ENCODE measurements at regions not wholly inside any gene's neighbourhood (a gene's known extent, or its start where the extent isn't known, plus 50 kb on each side); places are given as distances from the start of the nearest gene placed in this dataset.

GRCh38 chr13:84999252-84999651 is 800.0 kb downstream of the SLITRK6 start (continued):
- TF ChIP-seq GTF2I (CRISPR knock-in tag; conservative IDR thresholded peaks at IDR 0.05) (no peak), ZNF671 (CRISPR knock-in tag; IDR thresholded peaks at IDR 0.05) (no peak)

- CTCF ChIA-PET, result no interaction called here
- Mint-ChIP-seq H3K36me3 (no peaks in the 10 kb centered on the region), H3K27me3 (ENCODE audit: low read depth) (no peaks in the 10 kb centered on the region), H3K4me3 (no peak overlapping the region), H3K4me1 (no peaks in the 10 kb centered on the region), H3K27ac (no peak overlapping the region), H3K9me3 (no peaks in the 10 kb centered on the region)
- ATAC-seq (no peak), DNase-seq (ENCODE audit: low spot score) (no peak)
- TF ChIP-seq, protein P1, sequence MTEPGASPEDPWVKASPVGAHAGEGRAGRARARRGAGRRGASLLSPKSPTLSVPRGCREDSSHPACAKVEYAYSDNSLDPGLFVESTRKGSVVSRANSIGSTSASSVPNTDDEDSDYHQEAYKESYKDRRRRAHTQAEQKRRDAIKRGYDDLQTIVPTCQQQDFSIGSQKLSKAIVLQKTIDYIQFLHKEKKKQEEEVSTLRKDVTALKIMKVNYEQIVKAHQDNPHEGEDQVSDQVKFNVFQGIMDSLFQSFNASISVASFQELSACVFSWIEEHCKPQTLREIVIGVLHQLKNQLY (CRISPR knock-in tag; IDR thresholded peaks at IDR 0.05), result no peak
- no peak for TF ChIP-seq ZNF232 (CRISPR knock-in tag; IDR thresholded peaks at IDR 0.05)
- no peak for TF ChIP-seq CTCF (IDR thresholded peaks at IDR 0.05)
- TF ChIP-seq ZNF317 (CRISPR knock-in tag; IDR thresholded peaks at IDR 0.05; ENCODE audit: borderline replicate concordance, low read depth), result no peak
- POLR2A ChIA-PET, result no interaction called here
Measured at GRCh38 chr13:84998681-84999080, 800.5 kb downstream of the SLITRK6 start.

DNA sequence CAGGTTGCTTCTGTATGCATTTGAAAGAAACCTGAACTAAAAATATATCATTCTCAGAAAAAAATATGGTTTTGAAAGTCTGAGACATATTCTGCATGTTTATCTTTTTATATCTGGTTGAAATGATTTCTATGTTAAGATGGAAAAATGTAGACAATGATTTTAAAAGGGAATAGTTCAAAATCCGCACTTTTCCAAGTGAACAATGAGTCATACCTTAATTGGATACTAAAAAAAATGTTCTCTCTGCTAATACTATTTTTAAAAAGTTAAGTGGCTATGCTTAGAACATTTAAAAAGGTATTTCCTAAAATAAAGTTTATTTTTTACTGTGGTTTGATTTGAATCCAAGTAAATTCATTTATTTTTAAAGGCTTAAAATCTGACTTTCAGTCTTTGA is 801.4 kb downstream of the SLITRK6 start:
- H3K4me1 Mint-ChIP-seq, result no peaks in the 10 kb centered on the region
- DNase-seq (ENCODE audit: low spot score), result no peak
- no peak overlapping the region for H3K4me3 Mint-ChIP-seq
- no peak overlapping the region for H3K27ac Mint-ChIP-seq
- ChIA-PET POLR2A (no interaction called here), CTCF (no interaction called here)
- no peak for ATAC-seq
- no peaks in the 10 kb centered on the region for H3K27me3 Mint-ChIP-seq (ENCODE audit: low read depth)
- H3K9me3 Mint-ChIP-seq, result no peaks in the 10 kb centered on the region
- H3K36me3 Mint-ChIP-seq, result no peaks in the 10 kb centered on the region
- no peak for TF ChIP-seq ZNF121 (CRISPR knock-in tag; IDR thresholded peaks at IDR 0.05)
- no peak for TF ChIP-seq MAX (CRISPR knock-in tag; IDR thresholded peaks at IDR 0.05)
- TF ChIP-seq OVOL2 (CRISPR knock-in tag; IDR thresholded peaks at IDR 0.05; ENCODE audit: borderline replicate concordance), result no peak
- TF ChIP-seq, protein P2, sequence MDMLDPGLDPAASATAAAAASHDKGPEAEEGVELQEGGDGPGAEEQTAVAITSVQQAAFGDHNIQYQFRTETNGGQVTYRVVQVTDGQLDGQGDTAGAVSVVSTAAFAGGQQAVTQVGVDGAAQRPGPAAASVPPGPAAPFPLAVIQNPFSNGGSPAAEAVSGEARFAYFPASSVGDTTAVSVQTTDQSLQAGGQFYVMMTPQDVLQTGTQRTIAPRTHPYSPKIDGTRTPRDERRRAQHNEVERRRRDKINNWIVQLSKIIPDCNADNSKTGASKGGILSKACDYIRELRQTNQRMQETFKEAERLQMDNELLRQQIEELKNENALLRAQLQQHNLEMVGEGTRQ (CRISPR knock-in tag; IDR thresholded peaks at IDR 0.05), result no peak
- no peak for TF ChIP-seq NFATC4 (CRISPR knock-in tag; IDR thresholded peaks at IDR 0.05)
- TF ChIP-seq, protein P3, sequence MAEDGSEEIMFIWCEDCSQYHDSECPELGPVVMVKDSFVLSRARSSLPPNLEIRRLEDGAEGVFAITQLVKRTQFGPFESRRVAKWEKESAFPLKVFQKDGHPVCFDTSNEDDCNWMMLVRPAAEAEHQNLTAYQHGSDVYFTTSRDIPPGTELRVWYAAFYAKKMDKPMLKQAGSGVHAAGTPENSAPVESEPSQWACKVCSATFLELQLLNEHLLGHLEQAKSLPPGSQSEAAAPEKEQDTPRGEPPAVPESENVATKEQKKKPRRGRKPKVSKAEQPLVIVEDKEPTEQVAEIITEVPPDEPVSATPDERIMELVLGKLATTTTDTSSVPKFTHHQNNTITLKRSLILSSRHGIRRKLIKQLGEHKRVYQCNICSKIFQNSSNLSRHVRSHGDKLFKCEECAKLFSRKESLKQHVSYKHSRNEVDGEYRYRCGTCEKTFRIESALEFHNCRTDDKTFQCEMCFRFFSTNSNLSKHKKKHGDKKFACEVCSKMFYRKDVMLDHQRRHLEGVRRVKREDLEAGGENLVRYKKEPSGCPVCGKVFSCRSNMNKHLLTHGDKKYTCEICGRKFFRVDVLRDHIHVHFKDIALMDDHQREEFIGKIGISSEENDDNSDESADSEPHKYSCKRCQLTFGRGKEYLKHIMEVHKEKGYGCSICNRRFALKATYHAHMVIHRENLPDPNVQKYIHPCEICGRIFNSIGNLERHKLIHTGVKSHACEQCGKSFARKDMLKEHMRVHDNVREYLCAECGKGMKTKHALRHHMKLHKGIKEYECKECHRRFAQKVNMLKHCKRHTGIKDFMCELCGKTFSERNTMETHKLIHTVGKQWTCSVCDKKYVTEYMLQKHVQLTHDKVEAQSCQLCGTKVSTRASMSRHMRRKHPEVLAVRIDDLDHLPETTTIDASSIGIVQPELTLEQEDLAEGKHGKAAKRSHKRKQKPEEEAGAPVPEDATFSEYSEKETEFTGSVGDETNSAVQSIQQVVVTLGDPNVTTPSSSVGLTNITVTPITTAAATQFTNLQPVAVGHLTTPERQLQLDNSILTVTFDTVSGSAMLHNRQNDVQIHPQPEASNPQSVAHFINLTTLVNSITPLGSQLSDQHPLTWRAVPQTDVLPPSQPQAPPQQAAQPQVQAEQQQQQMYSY (CRISPR knock-in tag; IDR thresholded peaks at IDR 0.05), result no peak
- TF ChIP-seq, protein P4, sequence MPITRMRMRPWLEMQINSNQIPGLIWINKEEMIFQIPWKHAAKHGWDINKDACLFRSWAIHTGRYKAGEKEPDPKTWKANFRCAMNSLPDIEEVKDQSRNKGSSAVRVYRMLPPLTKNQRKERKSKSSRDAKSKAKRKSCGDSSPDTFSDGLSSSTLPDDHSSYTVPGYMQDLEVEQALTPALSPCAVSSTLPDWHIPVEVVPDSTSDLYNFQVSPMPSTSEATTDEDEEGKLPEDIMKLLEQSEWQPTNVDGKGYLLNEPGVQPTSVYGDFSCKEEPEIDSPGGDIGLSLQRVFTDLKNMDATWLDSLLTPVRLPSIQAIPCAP (CRISPR knock-in tag; IDR thresholded peaks at IDR 0.05), result no peak
- TF ChIP-seq TP53 (CRISPR knock-in tag; IDR thresholded peaks at IDR 0.05), result no peak
- no peak for TF ChIP-seq RELA (CRISPR knock-in tag; IDR thresholded peaks at IDR 0.05; ENCODE audit: borderline replicate concordance)
- no peak for TF ChIP-seq NFE2L1 (CRISPR knock-in tag; IDR thresholded peaks at IDR 0.05)
- TF ChIP-seq ATF2 (CRISPR knock-in tag; IDR thresholded peaks at IDR 0.05; ENCODE audit: borderline replicate concordance, low read depth), result no peak
- TF ChIP-seq, protein P5, sequence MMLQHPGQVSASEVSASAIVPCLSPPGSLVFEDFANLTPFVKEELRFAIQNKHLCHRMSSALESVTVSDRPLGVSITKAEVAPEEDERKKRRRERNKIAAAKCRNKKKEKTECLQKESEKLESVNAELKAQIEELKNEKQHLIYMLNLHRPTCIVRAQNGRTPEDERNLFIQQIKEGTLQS (CRISPR knock-in tag; conservative IDR thresholded peaks at IDR 0.05), result no peak
- no peak for TF ChIP-seq CDX4 (CRISPR knock-in tag; IDR thresholded peaks at IDR 0.05; ENCODE audit: borderline replicate concordance)
- no peak for TF ChIP-seq HMGA2 (CRISPR knock-in tag; IDR thresholded peaks at IDR 0.05)
